PFSK-1 (cell line): ENCODE measurements at regions not wholly inside any gene's neighbourhood (a gene's known extent, or its start where the extent isn't known, plus 50 kb on each side); places are given as distances from the start of the nearest gene placed in this dataset.

Experiments
- POLR2AphosphoS5 ChIP-seq: IDR thresholded peaks from 2 replicates; pipeline ENCODE4 v1.6.1; 2012; ENCODE audit warnings: low read depth, mild to moderate bottlenecking, control low read depth, low read length, moderate library complexity
- TAF1 ChIP-seq: IDR thresholded peaks from 2 replicates; pipeline ENCODE4 v1.6.1; 2012; ENCODE audit warnings: low read length, control low read depth, borderline replicate concordance; ENCODE audit not compliant: insufficient read depth

DNA sequence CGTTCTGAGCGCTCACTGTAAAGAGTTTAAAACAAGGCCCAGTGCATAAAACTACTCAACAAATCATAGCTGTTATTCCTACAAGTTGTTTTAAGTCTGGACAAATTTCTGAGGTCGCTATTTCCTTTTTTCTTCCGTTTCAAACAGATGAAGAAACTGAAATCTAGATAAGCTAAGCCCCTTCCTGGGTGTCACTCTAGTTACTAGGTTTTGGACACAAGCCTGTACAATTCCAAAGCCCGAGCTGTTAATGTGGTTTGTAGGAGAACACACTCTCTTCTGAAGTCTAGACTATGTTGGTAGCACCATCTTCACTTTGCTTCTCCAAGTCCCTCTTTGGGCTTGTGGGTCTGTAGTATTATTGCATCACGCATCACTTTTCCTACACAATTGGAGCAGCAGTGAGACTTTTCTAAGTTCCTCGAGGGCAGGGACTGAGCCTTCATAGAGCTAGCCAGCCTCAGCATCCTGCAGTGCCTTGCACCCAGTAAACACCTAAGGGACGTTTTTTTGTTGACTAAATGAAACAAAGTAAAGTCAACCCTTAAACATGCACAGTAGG is 142.6 kb upstream of the PROK2 start:
- TF ChIP-seq TAF1 = no peak
- TF ChIP-seq POLR2AphosphoS5 = no peak
